ENCODE measurements at regions not wholly inside any gene's neighbourhood (a gene's known extent, or its start where the extent isn't known, plus 50 kb on each side); places are given as distances from the start of the nearest gene placed in this dataset.
"Not testable (repeated sequence)": the region's sequence is repeated elsewhere in the genome, so short reads cannot be mapped to it uniquely, and the experiment has no call there.

DNA sequence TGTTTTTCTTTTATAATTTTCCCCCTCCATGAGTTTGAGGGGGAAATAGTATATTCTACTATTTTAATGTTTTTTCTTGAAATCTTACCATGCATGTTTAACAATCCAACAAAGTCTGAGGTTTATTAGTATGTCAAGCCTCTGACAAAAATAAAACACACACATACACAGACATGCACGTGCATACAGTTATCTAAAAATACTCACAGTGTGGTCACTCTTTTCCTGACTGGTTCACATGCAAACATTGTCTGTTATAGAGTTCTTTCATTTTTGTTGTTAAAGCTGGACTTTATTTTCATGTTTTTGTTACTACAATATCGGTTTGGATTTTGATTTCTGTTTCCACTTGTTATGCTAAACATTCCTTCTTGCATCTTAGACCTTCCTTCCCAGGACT lies 236.6 kb downstream of the MFSD1 start:
- H3K9ac ChIP-seq: no peak overlapping the region
- TF ChIP-seq, protein P1, sequence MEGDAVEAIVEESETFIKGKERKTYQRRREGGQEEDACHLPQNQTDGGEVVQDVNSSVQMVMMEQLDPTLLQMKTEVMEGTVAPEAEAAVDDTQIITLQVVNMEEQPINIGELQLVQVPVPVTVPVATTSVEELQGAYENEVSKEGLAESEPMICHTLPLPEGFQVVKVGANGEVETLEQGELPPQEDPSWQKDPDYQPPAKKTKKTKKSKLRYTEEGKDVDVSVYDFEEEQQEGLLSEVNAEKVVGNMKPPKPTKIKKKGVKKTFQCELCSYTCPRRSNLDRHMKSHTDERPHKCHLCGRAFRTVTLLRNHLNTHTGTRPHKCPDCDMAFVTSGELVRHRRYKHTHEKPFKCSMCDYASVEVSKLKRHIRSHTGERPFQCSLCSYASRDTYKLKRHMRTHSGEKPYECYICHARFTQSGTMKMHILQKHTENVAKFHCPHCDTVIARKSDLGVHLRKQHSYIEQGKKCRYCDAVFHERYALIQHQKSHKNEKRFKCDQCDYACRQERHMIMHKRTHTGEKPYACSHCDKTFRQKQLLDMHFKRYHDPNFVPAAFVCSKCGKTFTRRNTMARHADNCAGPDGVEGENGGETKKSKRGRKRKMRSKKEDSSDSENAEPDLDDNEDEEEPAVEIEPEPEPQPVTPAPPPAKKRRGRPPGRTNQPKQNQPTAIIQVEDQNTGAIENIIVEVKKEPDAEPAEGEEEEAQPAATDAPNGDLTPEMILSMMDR (IDR thresholded peaks at IDR 0.05): no peak
- H3K36me3 ChIP-seq (ENCODE audit: control insufficient read depth, insufficient read depth, low read length): no peaks in the 10 kb centered on the region
- H3K79me2 ChIP-seq: no peaks in the 10 kb centered on the region
- H3K4me1 ChIP-seq: no peaks in the 10 kb centered on the region
- H3K27ac ChIP-seq: no peak overlapping the region
- H3K4me2 ChIP-seq (ENCODE audit: low read length): no peak overlapping the region
- H3K4me3 ChIP-seq (ENCODE audit: low read depth, low read length): no peak overlapping the region
- no peaks in the 10 kb centered on the region for H3K27me3 ChIP-seq (ENCODE audit: control insufficient read depth, insufficient read depth, low read length)
- H3K9me3 ChIP-seq (ENCODE audit: control insufficient read depth, low read length): no peaks in the 10 kb centered on the region
- H2AFZ ChIP-seq: no peak overlapping the region

DNA sequence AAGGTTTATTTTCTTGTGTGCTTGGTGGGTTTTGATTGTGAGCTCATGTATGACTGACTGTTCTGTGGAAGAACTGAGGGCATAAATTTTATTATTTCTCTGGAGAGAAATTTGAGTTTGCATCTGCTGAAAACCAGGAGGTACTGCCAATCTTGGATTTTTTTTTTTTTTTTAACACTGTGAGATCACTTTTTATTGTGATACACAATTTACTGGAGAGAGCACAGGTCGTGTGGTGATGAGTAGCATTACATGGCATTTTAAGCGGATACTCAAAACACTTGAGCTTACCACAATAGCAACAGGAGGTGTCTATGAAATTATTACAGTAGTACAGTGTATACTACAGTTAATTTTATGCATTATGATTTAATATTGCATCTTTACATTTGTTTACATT lies 237.4 kb downstream of the MFSD1 start:
- no peak overlapping the region for H3K4me3 ChIP-seq (ENCODE audit: low read depth, low read length)
- H3K36me3 ChIP-seq (ENCODE audit: control insufficient read depth, insufficient read depth, low read length): no peaks in the 10 kb centered on the region
- H3K9me3 ChIP-seq (ENCODE audit: control insufficient read depth, low read length): no peaks in the 10 kb centered on the region
- no peaks in the 10 kb centered on the region for H3K4me1 ChIP-seq
- no peak overlapping the region for H3K9ac ChIP-seq
- H3K4me2 ChIP-seq (ENCODE audit: low read length): no peak overlapping the region
- H2AFZ ChIP-seq: no peak overlapping the region
- no peak overlapping the region for H3K27ac ChIP-seq
- H3K79me2 ChIP-seq: no peaks in the 10 kb centered on the region
- TF ChIP-seq, protein P1 (IDR thresholded peaks at IDR 0.05): no peak
- no peaks in the 10 kb centered on the region for H3K27me3 ChIP-seq (ENCODE audit: control insufficient read depth, insufficient read depth, low read length)

DNA sequence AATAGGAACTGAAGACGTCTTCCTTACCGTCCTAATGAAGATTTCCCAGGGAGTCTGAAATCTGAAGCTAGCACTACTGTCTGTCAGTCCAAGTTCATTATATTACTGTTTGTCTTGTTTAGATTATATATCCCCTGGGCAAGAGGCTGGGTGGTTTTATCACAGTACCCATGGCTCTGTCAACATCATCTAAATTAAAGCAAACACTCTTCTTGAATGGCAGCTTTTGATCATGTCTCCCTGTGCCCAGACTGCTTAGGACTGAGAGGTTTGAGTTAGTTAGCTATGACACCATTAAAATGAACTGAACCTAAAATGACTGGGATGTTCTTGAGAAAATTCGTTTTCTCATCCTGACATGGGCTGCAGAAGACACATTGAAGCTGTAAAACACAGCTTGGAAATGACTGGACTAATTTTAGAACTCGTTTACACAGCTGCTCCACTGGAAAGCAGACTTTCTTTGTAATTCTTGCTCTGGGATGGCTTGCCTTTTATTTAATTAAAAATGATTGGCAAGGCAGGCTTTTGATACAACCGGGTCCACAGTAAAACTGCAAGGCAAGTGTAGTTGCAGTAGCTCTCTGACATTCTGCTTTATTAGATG lies 243.5 kb downstream of the MFSD1 start:
- TF ChIP-seq, protein P1 (IDR thresholded peaks at IDR 0.05): no peak
- no peak overlapping the region for H3K27ac ChIP-seq
- no peaks in the 10 kb centered on the region for H3K4me1 ChIP-seq
- no peaks in the 10 kb centered on the region for H3K9me3 ChIP-seq (ENCODE audit: control insufficient read depth, low read length)
- no peak overlapping the region for H2AFZ ChIP-seq
- no peak overlapping the region for H3K4me3 ChIP-seq (ENCODE audit: low read depth, low read length)
- H3K79me2 ChIP-seq: no peaks in the 10 kb centered on the region
- no peak overlapping the region for H3K9ac ChIP-seq
- no peak overlapping the region for H3K4me2 ChIP-seq (ENCODE audit: low read length)
- no peaks in the 10 kb centered on the region for H3K36me3 ChIP-seq (ENCODE audit: control insufficient read depth, insufficient read depth, low read length)
- no peaks in the 10 kb centered on the region for H3K27me3 ChIP-seq (ENCODE audit: control insufficient read depth, insufficient read depth, low read length)

DNA sequence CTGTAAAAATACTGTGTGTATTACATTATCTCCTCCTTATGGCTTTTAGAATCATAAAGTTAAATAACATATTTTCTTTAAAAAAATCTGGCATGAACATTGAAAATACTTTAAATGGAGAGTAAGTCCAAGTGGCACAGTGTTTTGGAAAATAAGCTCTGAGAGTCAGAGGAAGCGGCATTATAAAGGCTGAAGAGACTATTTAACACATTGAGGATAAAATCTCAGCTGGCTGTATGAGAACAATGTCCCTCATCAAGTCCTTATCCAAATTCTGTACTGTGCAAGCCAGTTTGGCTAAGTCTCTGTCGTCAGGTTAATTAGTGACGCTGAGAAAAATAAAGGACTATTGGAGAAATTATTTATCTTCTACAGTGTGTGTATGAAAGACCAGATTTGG lies 245.5 kb downstream of the MFSD1 start:
- H2AFZ ChIP-seq: no peak overlapping the region

DNA sequence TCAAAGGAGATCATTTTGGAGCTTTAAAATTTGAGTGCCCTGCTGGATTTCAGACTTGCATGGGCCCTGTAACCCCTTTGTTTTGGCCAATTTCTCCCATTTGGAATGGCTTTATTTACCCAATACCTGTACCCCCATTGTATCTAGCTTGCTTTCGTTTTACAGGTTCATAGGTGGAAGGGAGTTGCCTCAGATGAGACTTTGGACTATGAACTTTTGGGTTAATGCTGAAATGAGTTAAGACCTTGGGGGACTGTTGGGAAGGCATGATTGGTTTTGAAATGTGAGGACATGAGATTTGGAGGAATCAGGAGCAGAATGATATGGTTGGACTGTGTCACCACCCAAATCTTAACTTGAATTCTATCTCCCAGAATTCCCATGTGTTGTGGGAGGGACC lies 250.6 kb downstream of the MFSD1 start:
- not testable (repeated sequence) for H3K36me3 ChIP-seq (ENCODE audit: control insufficient read depth, insufficient read depth, low read length); H3K4me3 ChIP-seq (ENCODE audit: low read depth, low read length); H2AFZ ChIP-seq; H3K27me3 ChIP-seq (ENCODE audit: control insufficient read depth, insufficient read depth, low read length); H3K9ac ChIP-seq; H3K4me2 ChIP-seq (ENCODE audit: low read length); H3K4me1 ChIP-seq; H3K9me3 ChIP-seq (ENCODE audit: control insufficient read depth, low read length); H3K27ac ChIP-seq; H3K79me2 ChIP-seq

More for the DNA sequence above, 245.5 kb downstream of the MFSD1 start:
- Histone ChIP-seq H3K4me3 (ENCODE audit: low read depth, low read length) (no peak overlapping the region), H3K4me2 (ENCODE audit: low read length) (no peak overlapping the region), H3K9me3 (ENCODE audit: control insufficient read depth, low read length) (no peaks in the 10 kb centered on the region), H3K27ac (no peak overlapping the region), H3K36me3 (ENCODE audit: control insufficient read depth, insufficient read depth, low read length) (no peaks in the 10 kb centered on the region), H3K4me1 (no peaks in the 10 kb centered on the region), H3K9ac (no peak overlapping the region), H3K79me2 (no peaks in the 10 kb centered on the region), H3K27me3 (ENCODE audit: control insufficient read depth, insufficient read depth, low read length) (no peaks in the 10 kb centered on the region)
- TF ChIP-seq, protein P1 (IDR thresholded peaks at IDR 0.05): no peak

Measured in parathyroid adenoma (tissue), 2 donors.